Aorta (tissue), 5 donors: ENCODE measurements at regions not wholly inside any gene's neighbourhood (a gene's known extent, or its start where the extent isn't known, plus 50 kb on each side); places are given as distances from the start of the nearest gene placed in this dataset.

Experiments
- ATAC-seq: fragments of 200-7000 bp; cut with Tn5 transposase; one replicate; pipeline ENCODE4 v1.9.1; 2022; ENCODE audit warnings: moderate library complexity; ENCODE audit not compliant: low FRiP score
- DNase-seq, 2 donors: peaks; one replicate each; pipeline ENCODE4 v3.0.0-alpha.2; 2020
- H3K27ac ChIP-seq, 2 donors: one replicate each; pipeline ENCODE4 v1.5.1; 2013; ENCODE audit warnings: low read length in 2 of 2, mild to moderate bottlenecking in 2 of 2, moderate library complexity in 2 of 2, control low read depth in 1 of 2, inconsistent platforms in 1 of 2, low read depth in 1 of 2
- H3K27me3 ChIP-seq, 2 donors: one replicate each; pipeline ENCODE4 v1.6.1; 2013; ENCODE audit warnings: control low read depth in 1 of 2, low read length in 1 of 2, mild to moderate bottlenecking in 1 of 2, moderate library complexity in 1 of 2; ENCODE audit not compliant: insufficient read depth in 2 of 2, control insufficient read depth in 1 of 2
- H3K36me3 ChIP-seq, 2 donors: one replicate each; pipeline ENCODE4 v1.6.1; 2013; ENCODE audit warnings: control low read depth in 1 of 2, low read length in 1 of 2, mild to moderate bottlenecking in 1 of 2; ENCODE audit not compliant: insufficient read depth in 2 of 2, control insufficient read depth in 1 of 2
- H3K4me1 ChIP-seq, 2 donors: one replicate each; pipeline ENCODE4 v1.6.1; 2013; ENCODE audit warnings: low read length in 2 of 2, control low read depth in 1 of 2, mild to moderate bottlenecking in 1 of 2, moderate library complexity in 1 of 2; ENCODE audit not compliant: insufficient read depth in 2 of 2, control insufficient read depth in 1 of 2
- H3K4me3 ChIP-seq, 2 donors: one replicate each; pipeline ENCODE4 v1.5.1; 2013; ENCODE audit warnings: low read length in 2 of 2, control low read depth in 1 of 2, mild to moderate bottlenecking in 1 of 2
- H3K9me3 ChIP-seq: one replicate; pipeline ENCODE4 v1.6.1; 2013; ENCODE audit warnings: mild to moderate bottlenecking, low read length; ENCODE audit not compliant: control insufficient read depth
- WGBS, 2 donors: extraction: QIAGEN DNeasy Blood & Tissue Kit; methylation state at CpG; one replicate each; pipeline ENCODE4 v1.1.7; 2013; 5-methylcytosine and 5-hydroxymethylcytosine counted together
- intact Hi-C, 2 donors: fragments of 100-400 bp; cut with DNase I; formaldehyde crosslinking; loops; one replicate each; pipeline versions ENCODE4 v1.14.2 to v1.15.0; 2022
- donor health status: healthy with polysubstance abuse.
- donor health status: Bipolar disorder and iron deficiency.
- donor health status: DM: no; HTN: no; CAD: no.
- donor health status: DM: no; HTN: no; CAD: no.
- donor health status: DM: yes; HTN: yes; CAD: no.

DNA sequence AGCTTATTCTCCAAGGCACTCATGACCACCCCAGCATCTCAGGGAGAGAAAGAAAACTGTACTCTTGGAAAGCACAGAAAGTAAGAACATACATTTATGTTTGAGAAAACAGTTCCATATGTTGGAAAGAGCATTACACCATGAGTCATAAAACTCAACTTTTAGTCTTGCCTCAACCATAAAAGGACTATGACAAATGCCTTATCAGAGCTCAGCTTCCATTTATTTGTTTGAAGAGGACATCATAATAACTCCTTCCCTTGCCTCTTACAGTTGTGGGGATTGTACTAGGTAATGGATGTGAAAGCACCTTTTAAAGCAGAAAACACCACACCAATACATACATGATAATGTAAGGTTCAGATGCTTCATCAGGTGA, 370.8 kb downstream of the LNPK start:
- H3K4me3 ChIP-seq = no peak overlapping the region
- ATAC-seq (no peak), DNase-seq (no peak)
- H3K36me3 ChIP-seq = no peaks in the 10 kb centered on the region
- peaks cover 3% of the 10 kb centered on the region for H3K9me3 ChIP-seq
- intact Hi-C loops = no loop called here
- no peak overlapping the region for H3K27ac ChIP-seq
- H3K27me3 ChIP-seq = peaks cover 0 to 2% of the 10 kb centered on the region in 2 donors
- H3K4me1 ChIP-seq = no peaks in the 10 kb centered on the region

DNA sequence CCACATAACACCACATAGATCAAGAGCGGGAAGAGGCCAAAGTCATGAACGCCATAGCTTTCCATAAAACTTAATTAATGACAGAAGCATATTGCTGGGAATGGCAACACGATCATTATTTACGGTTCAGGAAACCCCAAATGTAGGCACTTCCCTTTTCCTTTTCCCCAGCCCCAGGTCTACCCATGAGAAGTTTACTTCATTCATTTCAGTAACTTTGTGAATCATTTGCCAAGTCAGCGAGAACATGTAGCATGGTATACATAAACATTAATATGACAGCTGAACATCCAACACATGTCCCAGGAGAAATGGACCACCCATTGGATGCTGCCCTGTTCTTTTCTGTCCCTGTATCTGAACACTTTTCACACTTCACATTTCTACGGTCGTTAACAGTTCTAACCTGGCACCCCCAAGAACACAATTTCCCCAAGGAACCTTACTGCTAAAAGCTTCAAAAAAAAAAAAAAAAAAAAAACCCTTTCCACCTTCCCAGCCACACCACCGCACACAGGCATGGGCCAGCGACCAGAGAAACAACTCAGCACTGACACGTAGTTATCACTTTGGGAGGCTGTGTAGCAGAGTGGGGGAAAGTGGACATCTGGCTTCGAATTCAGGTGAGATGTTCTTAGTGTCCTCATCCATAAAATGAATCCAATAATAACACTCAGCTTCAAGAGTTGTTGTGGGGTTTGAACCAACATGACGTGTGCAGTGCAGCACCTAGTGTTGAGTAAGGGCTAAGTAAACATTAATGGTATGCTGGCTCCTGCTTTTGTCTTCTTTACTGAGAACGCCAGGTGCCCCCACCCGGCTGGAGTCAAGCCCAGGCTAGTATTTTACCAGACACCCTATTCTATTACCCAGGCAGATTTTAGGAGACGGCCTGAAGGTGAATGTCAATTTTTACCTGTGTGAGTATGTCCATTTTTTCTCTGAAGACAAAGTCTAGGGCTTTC, 371.5 kb downstream of the LNPK start:
- Histone ChIP-seq H3K9me3 (peaks cover 3% of the 10 kb centered on the region), H3K4me3 (no peak overlapping the region), H3K4me1 (no peaks in the 10 kb centered on the region), H3K27me3 (peaks cover 0 to 2% of the 10 kb centered on the region in 2 donors), H3K27ac (no peak overlapping the region), H3K36me3 (no peaks in the 10 kb centered on the region)
- no peak for ATAC-seq
- no peak for DNase-seq
- 60 to 69% methylated on average over 15 of the region's 15 CpGs for WGBS, 2 donors
- intact Hi-C loops = no loop called here

DNA sequence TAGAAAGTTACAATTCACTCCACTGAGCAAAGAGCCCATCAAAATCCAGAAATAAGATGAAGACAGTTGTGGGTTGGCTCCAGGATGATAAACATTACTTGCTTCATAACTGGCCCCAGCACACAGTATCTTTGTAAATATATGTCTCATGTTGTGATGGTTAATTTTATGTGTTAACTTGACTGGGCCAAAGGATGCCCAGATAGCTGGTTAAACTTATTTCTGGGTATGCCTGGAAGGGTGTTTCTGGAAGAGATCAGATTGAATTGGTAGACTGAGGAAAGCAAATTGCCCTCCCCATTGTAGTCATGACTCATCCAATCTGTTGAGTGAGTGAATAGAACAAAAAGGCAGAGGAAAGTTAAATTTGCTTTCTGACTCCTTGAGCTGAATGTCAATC, 373.8 kb downstream of the LNPK start:
- DNase-seq (no peak), ATAC-seq (no peak)
- no peaks in the 10 kb centered on the region for H3K4me1 ChIP-seq
- H3K9me3 ChIP-seq = peaks cover 2% of the 10 kb centered on the region
- H3K36me3 ChIP-seq = no peaks in the 10 kb centered on the region
- H3K27ac ChIP-seq = no peak overlapping the region
- peaks cover 0 to 2% of the 10 kb centered on the region in 2 donors for H3K27me3 ChIP-seq
- intact Hi-C loops = no loop called here
- H3K4me3 ChIP-seq = no peak overlapping the region

DNA sequence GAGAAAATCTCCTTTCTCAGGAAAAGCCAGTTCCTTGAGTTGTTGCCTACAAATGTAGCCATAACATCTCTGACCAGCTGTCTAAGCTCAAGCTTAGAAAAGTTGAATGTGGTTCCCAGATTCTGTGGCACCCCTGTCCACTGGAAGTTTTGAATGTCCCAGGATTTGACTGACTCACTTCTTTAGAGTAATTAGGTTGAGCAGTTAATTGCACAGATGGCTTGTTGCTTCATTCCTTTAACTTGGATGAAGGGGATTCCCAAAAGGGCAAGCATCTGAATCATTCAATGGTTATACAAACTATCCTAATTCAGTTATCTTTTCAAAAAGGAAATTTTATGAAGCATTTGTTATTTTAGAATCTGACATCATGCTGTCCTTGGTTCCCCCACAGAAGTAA, 374.7 kb downstream of the LNPK start:
- Histone ChIP-seq H3K4me3 (no peak overlapping the region), H3K36me3 (no peaks in the 10 kb centered on the region), H3K4me1 (no peaks in the 10 kb centered on the region), H3K27ac (no peak overlapping the region), H3K27me3 (peaks cover 0 to 2% of the 10 kb centered on the region in 2 donors), H3K9me3 (peaks cover 2% of the 10 kb centered on the region)
- DNase-seq = no peak
- intact Hi-C loops = no loop called here
- ATAC-seq = no peak

DNA sequence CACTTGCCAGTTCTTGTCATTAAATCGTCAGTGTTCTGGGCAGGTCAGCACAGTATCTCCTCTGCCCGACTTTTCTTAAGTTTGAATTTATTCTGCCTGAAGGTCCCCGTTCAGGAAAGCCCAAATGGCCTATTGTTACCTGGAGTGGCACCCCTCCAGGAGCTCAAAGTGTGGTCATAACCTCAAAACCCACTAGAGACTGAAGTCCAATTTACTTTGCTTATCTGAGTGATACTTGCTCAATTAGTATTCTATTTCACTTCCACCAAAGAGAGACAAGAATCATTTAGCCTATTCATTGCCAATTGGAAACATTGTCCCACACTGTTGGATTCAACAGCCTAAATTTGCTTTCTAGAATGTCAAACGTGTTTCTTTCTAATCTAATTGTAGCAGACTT, 375.3 kb downstream of the LNPK start:
- Histone ChIP-seq H3K27me3 (peaks cover 0 to 2% of the 10 kb centered on the region in 2 donors), H3K4me3 (no peak overlapping the region), H3K36me3 (no peaks in the 10 kb centered on the region), H3K9me3 (peaks cover 2% of the 10 kb centered on the region), H3K4me1 (no peaks in the 10 kb centered on the region), H3K27ac (no peak overlapping the region)
- no peak for DNase-seq
- ATAC-seq = no peak
- intact Hi-C loops = no loop called here
- 75 to 77% methylated on average over 4 of the region's 4 CpGs for WGBS, 2 donors

DNA sequence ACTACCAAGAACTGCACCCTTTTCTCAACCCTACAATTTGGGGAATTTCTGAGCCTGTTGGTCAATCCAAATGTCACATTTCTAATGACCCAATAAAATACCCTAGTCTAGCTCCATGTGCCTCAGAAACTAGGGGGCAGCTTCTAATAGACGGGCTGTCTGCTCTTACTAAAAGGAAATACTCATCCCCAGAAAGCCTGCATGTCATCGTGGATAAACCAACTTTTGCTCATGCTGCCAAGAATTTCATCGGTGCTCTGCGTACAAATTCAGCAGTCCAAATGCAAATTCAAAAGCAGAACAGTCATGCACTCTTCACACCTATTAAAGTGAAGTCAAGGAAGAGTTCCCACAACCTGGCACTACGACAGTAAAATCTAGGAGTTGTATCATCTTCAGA, 377.3 kb downstream of the LNPK start:
- no peak overlapping the region for H3K27ac ChIP-seq
- peaks cover 2% of the 10 kb centered on the region for H3K9me3 ChIP-seq
- DNase-seq (no peak), ATAC-seq (no peak)
- H3K4me1 ChIP-seq = no peaks in the 10 kb centered on the region
- 76 to 83% methylated on average over 5 of the region's 5 CpGs for WGBS, 2 donors
- H3K27me3 ChIP-seq = peaks cover 0 to 5% of the 10 kb centered on the region in 2 donors
- intact Hi-C loops = no loop called here
- H3K4me3 ChIP-seq = no peak overlapping the region
- H3K36me3 ChIP-seq = no peaks in the 10 kb centered on the region

DNA sequence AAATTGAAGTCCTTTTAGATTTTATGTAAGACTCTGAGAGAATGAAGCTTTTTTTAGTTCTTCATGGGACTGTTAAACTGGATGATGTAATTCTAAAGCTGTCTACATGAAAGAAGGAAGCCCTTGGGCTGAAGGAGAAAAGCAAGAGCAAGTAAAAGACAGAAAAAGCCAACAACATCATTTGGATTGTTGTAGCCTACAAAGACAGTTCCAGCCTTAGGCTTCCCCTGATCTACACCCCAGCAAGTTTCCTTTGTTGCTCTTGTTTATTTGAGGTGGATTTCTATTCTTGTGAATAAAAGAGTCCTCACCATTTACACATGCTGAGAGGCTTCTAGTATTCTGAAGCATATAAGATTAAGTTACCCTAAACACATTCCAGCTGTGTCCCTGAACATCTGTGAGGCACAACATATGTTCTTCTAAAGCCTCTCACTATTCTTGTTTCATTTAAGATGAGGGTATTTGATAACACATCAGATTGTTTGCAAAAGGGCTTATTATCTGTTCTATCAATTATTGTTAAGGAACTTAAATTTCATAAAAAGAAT, 377.8 kb downstream of the LNPK start:
- no peaks in the 10 kb centered on the region for H3K36me3 ChIP-seq
- H3K4me3 ChIP-seq = no peak overlapping the region
- intact Hi-C loops = no loop called here
- no peaks in the 10 kb centered on the region for H3K4me1 ChIP-seq
- peaks cover 2% of the 10 kb centered on the region for H3K9me3 ChIP-seq
- DNase-seq (no peak), ATAC-seq (no peak)
- peaks cover 0 to 3% of the 10 kb centered on the region in 2 donors for H3K27me3 ChIP-seq
- H3K27ac ChIP-seq = no peak overlapping the region

DNA sequence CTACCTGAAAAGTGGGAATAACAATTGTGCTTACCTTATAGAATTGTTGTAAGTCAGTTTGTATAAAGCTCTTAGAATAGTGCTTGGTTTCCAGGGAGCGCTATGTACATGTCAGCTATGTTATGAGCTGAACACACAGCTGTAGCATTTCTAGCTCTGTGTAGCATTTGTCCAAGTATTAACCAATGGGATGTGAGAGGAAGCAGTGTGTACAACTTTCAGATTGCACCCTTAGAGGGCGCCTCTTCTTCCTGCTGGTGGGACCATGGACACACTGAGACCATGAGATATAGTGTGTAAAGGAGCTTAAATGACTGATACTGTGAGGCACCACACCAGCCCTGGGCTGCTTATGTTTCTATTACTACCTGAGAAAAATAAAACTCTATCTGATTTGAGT, 380.2 kb downstream of the LNPK start:
- no peak for DNase-seq
- H3K4me3 ChIP-seq = no peak overlapping the region
- H3K27me3 ChIP-seq = peaks cover 0 to 3% of the 10 kb centered on the region in 2 donors
- no peaks in the 10 kb centered on the region for H3K36me3 ChIP-seq
- H3K9me3 ChIP-seq = peaks cover 2% of the 10 kb centered on the region
- H3K4me1 ChIP-seq = no peaks in the 10 kb centered on the region
- no peak overlapping the region for H3K27ac ChIP-seq
- no peak for ATAC-seq
- intact Hi-C loops = no loop called here
- WGBS, 2 donors = 85 to 92% methylated on average over 2 of the region's 2 CpGs

DNA sequence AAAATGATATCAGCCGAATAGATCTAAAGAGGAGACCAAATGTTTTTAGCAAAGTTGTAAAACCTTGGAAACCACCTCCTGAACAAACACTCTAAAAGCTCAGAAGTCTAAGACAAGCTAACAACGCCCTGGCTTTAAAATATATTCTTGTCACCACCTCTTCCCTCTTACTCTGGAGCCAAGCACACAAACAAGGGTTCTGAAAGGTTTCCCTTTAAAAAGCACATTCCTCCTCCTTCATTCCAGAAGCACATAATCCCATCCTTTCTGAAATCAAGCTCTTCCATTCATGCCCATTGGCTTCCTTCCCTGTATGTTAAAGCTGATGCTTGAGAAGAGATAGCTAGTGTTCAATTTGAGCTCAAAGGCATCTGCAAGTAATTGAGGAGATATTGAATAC, 382.0 kb downstream of the LNPK start:
- ATAC-seq (no peak), DNase-seq (no peak)
- Histone ChIP-seq H3K36me3 (no peaks in the 10 kb centered on the region), H3K4me3 (no peak overlapping the region), H3K4me1 (no peaks in the 10 kb centered on the region), H3K27me3 (peaks cover 0 to 3% of the 10 kb centered on the region in 2 donors), H3K9me3 (no peaks in the 10 kb centered on the region), H3K27ac (no peak overlapping the region)
- intact Hi-C loops = no loop called here
- 15 to 37% methylated on average over 2 of the region's 2 CpGs for WGBS, 2 donors
